Neural progenitor cell (in vitro differentiated cells): ENCODE measurements at regions not wholly inside any gene's neighbourhood (a gene's known extent, or its start where the extent isn't known, plus 50 kb on each side); places are given as distances from the start of the nearest gene placed in this dataset.

Experiments used
- EZH2 ChIP-seq: fragments of 200-600 bp; sonication (generic); IDR thresholded peaks from 2 replicates; pipeline ENCODE4 v1.6.1; 2017; ENCODE audit warnings: antibody characterized with exemption, mild to moderate bottlenecking, moderate library complexity
- EZH2phosphoT487 ChIP-seq: fragments of 200-600 bp; sonication (generic); IDR thresholded peaks from 2 replicates; pipeline ENCODE4 v1.6.1; 2017; ENCODE audit warnings: antibody characterized with exemption
- TF ChIP-seq, protein P1 (sequence below): fragments of 200-600 bp; sonication (generic); IDR thresholded peaks from 2 replicates; pipeline ENCODE4 v1.5.1; 2017; ENCODE audit warnings: antibody characterized with exemption, mild to moderate bottlenecking

DNA sequence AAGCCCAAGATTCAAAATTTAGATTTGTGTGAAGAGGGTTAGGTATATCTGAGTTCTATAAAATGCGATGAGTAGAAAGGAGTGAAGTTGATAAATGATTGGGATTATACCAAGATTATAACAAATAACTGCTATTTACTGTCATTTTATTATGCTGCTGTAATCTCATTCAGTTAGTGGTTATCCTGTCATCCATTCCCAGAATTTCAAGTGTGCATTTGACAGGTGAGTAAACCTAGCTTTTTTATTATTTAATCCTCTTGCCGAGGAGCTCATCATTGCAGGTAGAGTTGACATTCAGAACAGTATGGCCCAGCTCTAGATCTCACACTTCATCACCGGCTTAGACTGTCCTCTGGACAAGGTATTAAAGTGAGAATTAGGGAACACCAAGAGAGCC lies 1146.2 kb downstream of the CDH11 start:
- TF ChIP-seq, protein P1, sequence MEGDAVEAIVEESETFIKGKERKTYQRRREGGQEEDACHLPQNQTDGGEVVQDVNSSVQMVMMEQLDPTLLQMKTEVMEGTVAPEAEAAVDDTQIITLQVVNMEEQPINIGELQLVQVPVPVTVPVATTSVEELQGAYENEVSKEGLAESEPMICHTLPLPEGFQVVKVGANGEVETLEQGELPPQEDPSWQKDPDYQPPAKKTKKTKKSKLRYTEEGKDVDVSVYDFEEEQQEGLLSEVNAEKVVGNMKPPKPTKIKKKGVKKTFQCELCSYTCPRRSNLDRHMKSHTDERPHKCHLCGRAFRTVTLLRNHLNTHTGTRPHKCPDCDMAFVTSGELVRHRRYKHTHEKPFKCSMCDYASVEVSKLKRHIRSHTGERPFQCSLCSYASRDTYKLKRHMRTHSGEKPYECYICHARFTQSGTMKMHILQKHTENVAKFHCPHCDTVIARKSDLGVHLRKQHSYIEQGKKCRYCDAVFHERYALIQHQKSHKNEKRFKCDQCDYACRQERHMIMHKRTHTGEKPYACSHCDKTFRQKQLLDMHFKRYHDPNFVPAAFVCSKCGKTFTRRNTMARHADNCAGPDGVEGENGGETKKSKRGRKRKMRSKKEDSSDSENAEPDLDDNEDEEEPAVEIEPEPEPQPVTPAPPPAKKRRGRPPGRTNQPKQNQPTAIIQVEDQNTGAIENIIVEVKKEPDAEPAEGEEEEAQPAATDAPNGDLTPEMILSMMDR: no peak
- TF ChIP-seq EZH2 (no peak), EZH2phosphoT487 (no peak)
